Parathyroid adenoma (tissue), 2 donors: ENCODE measurements at regions not wholly inside any gene's neighbourhood (a gene's known extent, or its start where the extent isn't known, plus 50 kb on each side); places are given as distances from the start of the nearest gene placed in this dataset.

Experiments
- H2AFZ ChIP-seq: fragments of 300-600 bp; sonication (generic); one replicate; pipeline ENCODE4 v1.7.0; 2017; ENCODE audit warnings: antibody characterized with exemption, mild to moderate bottlenecking
- H3K27ac ChIP-seq: fragments of 300-600 bp; sonication (generic); one replicate; pipeline ENCODE4 v1.7.0; 2017
- H3K27me3 ChIP-seq: fragments of 300-600 bp; sonication (generic); one replicate; pipeline ENCODE4 v1.7.0; 2017; ENCODE audit warnings: low read length; ENCODE audit not compliant: control insufficient read depth, insufficient read depth
- H3K36me3 ChIP-seq: fragments of 300-600 bp; sonication (generic); one replicate; pipeline ENCODE4 v1.7.0; 2017; ENCODE audit warnings: low read length; ENCODE audit not compliant: control insufficient read depth, insufficient read depth
- H3K4me1 ChIP-seq: fragments of 300-600 bp; sonication (generic); one replicate; pipeline ENCODE4 v1.7.0; 2017; ENCODE audit warnings: control low read depth
- H3K4me2 ChIP-seq: fragments of 300-600 bp; sonication (generic); one replicate; pipeline ENCODE4 v1.7.0; 2017; ENCODE audit warnings: low read length
- H3K4me3 ChIP-seq: fragments of 300-600 bp; sonication (generic); one replicate; pipeline ENCODE4 v1.7.0; 2017; ENCODE audit warnings: low read depth, low read length
- H3K79me2 ChIP-seq: fragments of 300-600 bp; sonication (generic); one replicate; pipeline ENCODE4 v1.7.0; 2017; ENCODE audit warnings: control low read depth
- H3K9ac ChIP-seq: fragments of 300-600 bp; sonication (generic); one replicate; pipeline ENCODE4 v1.7.0; 2017; ENCODE audit warnings: mild to moderate bottlenecking
- H3K9me3 ChIP-seq: fragments of 300-600 bp; sonication (generic); one replicate; pipeline ENCODE4 v1.7.0; 2017; ENCODE audit warnings: low read length; ENCODE audit not compliant: control insufficient read depth
- CTCF ChIP-seq: fragments of 300-600 bp; sonication (generic); IDR thresholded peaks from one replicate; pipeline ENCODE4 v1.7.0; 2017; ENCODE audit warnings: antibody characterized with exemption, mild to moderate bottlenecking
- donor health status: primary hyperparathyroidism.

- Histone ChIP-seq H3K27ac (no peak overlapping the region), H3K9me3 (no peaks in the 10 kb centered on the region), H3K4me3 (no peak overlapping the region), H2AFZ (no peak overlapping the region), H3K36me3 (no peaks in the 10 kb centered on the region), H3K79me2 (no peaks in the 10 kb centered on the region), H3K27me3 (no peaks in the 10 kb centered on the region), H3K4me2 (no peak overlapping the region), H3K9ac (no peak overlapping the region), H3K4me1 (no peaks in the 10 kb centered on the region)
- no peak for TF ChIP-seq CTCF
These were observed 678.0 kb upstream of the USP24 start for GRCh38 chr1:55893155-55893554.

- H2AFZ ChIP-seq, result no peak overlapping the region
- H3K27ac ChIP-seq, result no peak overlapping the region
- H3K4me2 ChIP-seq, result no peak overlapping the region
- H3K27me3 ChIP-seq, result no peaks in the 10 kb centered on the region
- no peaks in the 10 kb centered on the region for H3K36me3 ChIP-seq
- no peak for TF ChIP-seq CTCF
- no peaks in the 10 kb centered on the region for H3K4me1 ChIP-seq
- H3K9ac ChIP-seq, result no peak overlapping the region
- no peak overlapping the region for H3K4me3 ChIP-seq
- H3K9me3 ChIP-seq, result no peaks in the 10 kb centered on the region
- H3K79me2 ChIP-seq, result no peaks in the 10 kb centered on the region
These were observed 673.6 kb upstream of the USP24 start for GRCh38 chr1:55888685-55889317.

- no peaks in the 10 kb centered on the region for H3K36me3 ChIP-seq
- no peaks in the 10 kb centered on the region for H3K9me3 ChIP-seq
- H3K9ac ChIP-seq, result no peak overlapping the region
- no peak overlapping the region for H3K4me3 ChIP-seq
- H3K79me2 ChIP-seq, result no peaks in the 10 kb centered on the region
- no peak overlapping the region for H3K4me2 ChIP-seq
- H3K27ac ChIP-seq, result no peak overlapping the region
- H2AFZ ChIP-seq, result no peak overlapping the region
- H3K27me3 ChIP-seq, result no peaks in the 10 kb centered on the region
- TF ChIP-seq CTCF, result no peak
- H3K4me1 ChIP-seq, result no peaks in the 10 kb centered on the region
These were observed 671.9 kb upstream of the USP24 start for GRCh38 chr1:55886856-55887712.

- Histone ChIP-seq H3K36me3 (no peaks in the 10 kb centered on the region), H3K9ac (no peak overlapping the region), H3K27me3 (no peaks in the 10 kb centered on the region), H2AFZ (no peak overlapping the region), H3K4me1 (no peaks in the 10 kb centered on the region), H3K79me2 (no peaks in the 10 kb centered on the region), H3K4me2 (no peak overlapping the region), H3K4me3 (no peak overlapping the region), H3K27ac (no peak overlapping the region), H3K9me3 (no peaks in the 10 kb centered on the region)
- no peak for TF ChIP-seq CTCF
These were observed 670.5 kb upstream of the USP24 start for GRCh38 chr1:55885619-55886018.
